ENCODE measurements at regions not wholly inside any gene's neighbourhood (a gene's known extent, or its start where the extent isn't known, plus 50 kb on each side); places are given as distances from the start of the nearest gene placed in this dataset.

DNA sequence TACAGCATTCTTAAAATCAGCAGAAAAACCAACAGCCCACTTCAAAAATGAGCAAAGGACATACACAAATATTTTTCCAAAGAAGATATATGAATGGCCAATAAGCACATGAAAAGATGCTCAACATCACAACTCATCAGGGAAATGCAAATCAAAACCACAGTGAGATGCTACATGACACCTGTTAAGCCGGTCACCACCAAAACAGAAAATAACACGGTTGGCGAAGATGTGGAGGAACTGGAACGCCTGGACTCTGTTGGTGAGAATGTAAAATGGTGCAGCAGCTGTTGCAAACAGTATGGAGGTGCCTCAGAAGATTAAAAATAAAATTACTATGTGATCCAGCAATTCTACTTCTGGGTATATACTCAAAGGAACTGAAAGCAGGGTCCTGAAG, 184.8 kb downstream of the INHBB start:
- ATAC-seq (no peak), DNase-seq (no peak)
- no peaks in the 10 kb centered on the region for H3K4me1 ChIP-seq
- H3K27me3 ChIP-seq (ENCODE audit: low read depth), result peaks cover 4% of the 10 kb centered on the region
- H3K36me3 ChIP-seq, result no peaks in the 10 kb centered on the region
- intact Hi-C loops (cut with DNase I), result no loop called here
- H3K9me3 ChIP-seq, result no peaks in the 10 kb centered on the region
- H3K4me3 ChIP-seq, result no peak overlapping the region
- no peak for TF ChIP-seq CTCF (IDR thresholded peaks at IDR 0.05)
- H3K27ac ChIP-seq, result no peak overlapping the region

DNA sequence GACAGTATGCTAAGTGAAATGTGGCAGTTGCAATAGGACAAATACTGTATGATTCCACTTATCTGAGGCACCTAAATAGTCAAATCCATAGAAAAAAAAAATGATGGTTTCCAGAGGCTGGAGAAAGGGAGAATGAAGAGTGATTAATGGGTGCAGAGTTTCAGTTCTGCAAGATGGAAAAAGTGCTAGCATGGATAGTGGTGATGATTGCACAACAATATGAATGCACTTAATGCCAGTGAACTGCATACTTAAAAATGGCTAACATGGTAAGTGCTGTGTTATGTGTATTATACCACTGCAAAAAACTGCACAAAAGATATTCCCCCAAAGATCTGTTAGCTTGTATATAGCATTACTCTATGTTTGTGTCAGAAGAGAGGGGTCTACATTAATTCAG, 185.4 kb downstream of the INHBB start:
- Histone ChIP-seq H3K27ac (no peak overlapping the region), H3K27me3 (ENCODE audit: low read depth) (peaks cover 4% of the 10 kb centered on the region), H3K36me3 (no peaks in the 10 kb centered on the region), H3K4me3 (no peak overlapping the region), H3K4me1 (no peaks in the 10 kb centered on the region), H3K9me3 (no peaks in the 10 kb centered on the region)
- intact Hi-C loops (cut with DNase I), result no loop called here
- no peak for TF ChIP-seq CTCF (IDR thresholded peaks at IDR 0.05)
- DNase-seq (no peak), ATAC-seq (no peak)

GRCh38 chr2:120531863-120532600, 186.1 kb downstream of the INHBB start:
- DNase-seq (no peak), ATAC-seq (peak; percentile 35 to 44)
- Histone ChIP-seq H3K4me3 (no peak overlapping the region), H3K4me1 (no peaks in the 10 kb centered on the region), H3K36me3 (no peaks in the 10 kb centered on the region), H3K27me3 (ENCODE audit: low read depth) (peaks cover 4% of the 10 kb centered on the region), H3K9me3 (no peaks in the 10 kb centered on the region), H3K27ac (no peak overlapping the region)
- intact Hi-C loops (cut with DNase I), result no loop called here
- no peak for TF ChIP-seq CTCF (IDR thresholded peaks at IDR 0.05)

GRCh38 chr2:120533625-120534024, 187.7 kb downstream of the INHBB start:
- intact Hi-C loops (cut with DNase I), result no loop called here
- Histone ChIP-seq H3K9me3 (no peaks in the 10 kb centered on the region), H3K27me3 (ENCODE audit: low read depth) (peaks cover 4% of the 10 kb centered on the region), H3K27ac (no peak overlapping the region), H3K4me3 (no peak overlapping the region), H3K4me1 (no peaks in the 10 kb centered on the region), H3K36me3 (no peaks in the 10 kb centered on the region)
- DNase-seq, result no peak
- no peak for TF ChIP-seq CTCF (IDR thresholded peaks at IDR 0.05)
- no peak for ATAC-seq

GRCh38 chr2:120534457-120534856, 188.5 kb downstream of the INHBB start:
- H3K27ac ChIP-seq, result no peak overlapping the region
- no peaks in the 10 kb centered on the region for H3K4me1 ChIP-seq
- no peaks in the 10 kb centered on the region for H3K36me3 ChIP-seq
- no peak for ATAC-seq
- no peak for DNase-seq
- H3K4me3 ChIP-seq, result no peak overlapping the region
- H3K9me3 ChIP-seq, result no peaks in the 10 kb centered on the region
- intact Hi-C loops (cut with DNase I), result no loop called here
- H3K27me3 ChIP-seq (ENCODE audit: low read depth), result peaks cover 4% of the 10 kb centered on the region
- no peak for TF ChIP-seq CTCF (IDR thresholded peaks at IDR 0.05)
